ENCODE measurements at regions not wholly inside any gene's neighbourhood (a gene's known extent, or its start where the extent isn't known, plus 50 kb on each side); places are given as distances from the start of the nearest gene placed in this dataset.

DNA sequence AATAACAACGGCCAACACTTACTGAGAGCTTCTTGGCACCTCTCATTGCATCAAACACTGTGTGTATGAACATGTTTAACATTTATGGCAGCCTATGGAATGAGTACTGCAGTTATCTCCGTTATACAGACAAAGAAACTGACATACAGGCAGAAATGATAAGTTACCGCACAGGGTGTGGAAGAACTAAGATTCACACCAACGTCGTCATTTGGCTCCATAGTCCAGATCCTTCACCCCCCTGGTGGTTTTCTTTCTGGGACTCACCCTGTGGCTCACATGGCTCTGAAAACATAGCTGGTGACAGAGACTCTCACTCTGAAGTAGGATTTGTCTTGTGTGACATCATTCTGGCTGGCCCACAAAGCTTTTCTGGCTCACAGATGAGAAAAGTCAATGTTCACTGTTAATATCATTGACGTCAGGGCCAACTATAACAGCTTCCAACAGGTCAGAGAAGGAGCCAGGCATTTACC is 230.1 kb downstream of the DLEU7 start:
- TF ChIP-seq, protein P1, sequence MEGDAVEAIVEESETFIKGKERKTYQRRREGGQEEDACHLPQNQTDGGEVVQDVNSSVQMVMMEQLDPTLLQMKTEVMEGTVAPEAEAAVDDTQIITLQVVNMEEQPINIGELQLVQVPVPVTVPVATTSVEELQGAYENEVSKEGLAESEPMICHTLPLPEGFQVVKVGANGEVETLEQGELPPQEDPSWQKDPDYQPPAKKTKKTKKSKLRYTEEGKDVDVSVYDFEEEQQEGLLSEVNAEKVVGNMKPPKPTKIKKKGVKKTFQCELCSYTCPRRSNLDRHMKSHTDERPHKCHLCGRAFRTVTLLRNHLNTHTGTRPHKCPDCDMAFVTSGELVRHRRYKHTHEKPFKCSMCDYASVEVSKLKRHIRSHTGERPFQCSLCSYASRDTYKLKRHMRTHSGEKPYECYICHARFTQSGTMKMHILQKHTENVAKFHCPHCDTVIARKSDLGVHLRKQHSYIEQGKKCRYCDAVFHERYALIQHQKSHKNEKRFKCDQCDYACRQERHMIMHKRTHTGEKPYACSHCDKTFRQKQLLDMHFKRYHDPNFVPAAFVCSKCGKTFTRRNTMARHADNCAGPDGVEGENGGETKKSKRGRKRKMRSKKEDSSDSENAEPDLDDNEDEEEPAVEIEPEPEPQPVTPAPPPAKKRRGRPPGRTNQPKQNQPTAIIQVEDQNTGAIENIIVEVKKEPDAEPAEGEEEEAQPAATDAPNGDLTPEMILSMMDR (IDR thresholded peaks at IDR 0.05; ENCODE audit: insufficient read depth, low read depth, low read length) = no peak
- TF ChIP-seq EZH2 (IDR thresholded peaks at IDR 0.05; ENCODE audit: insufficient read depth, low read length) = no peak

Data from astrocyte (in vitro differentiated cells and primary cell).